KMS-11 (cell line): ENCODE measurements at regions not wholly inside any gene's neighbourhood (a gene's known extent, or its start where the extent isn't known, plus 50 kb on each side); places are given as distances from the start of the nearest gene placed in this dataset.
"Not testable (repeated sequence)": the region's sequence is repeated elsewhere in the genome, so short reads cannot be mapped to it uniquely, and the experiment has no call there.

Experiments used
- H2AFZ ChIP-seq: fragments of 200-600 bp; sonication (generic); 2 replicates; pipeline ENCODE4 v1.6.1; 2016; ENCODE audit warnings: antibody characterized with exemption, mixed run types, low read depth
- H3K27ac ChIP-seq: fragments of 200-600 bp; sonication (generic); 2 replicates; pipeline ENCODE4 v1.6.1; 2016; ENCODE audit warnings: mild to moderate bottlenecking, mixed run types
- H3K27me3 ChIP-seq: fragments of 200-600 bp; sonication (generic); 2 replicates; pipeline ENCODE4 v1.6.1; 2017; ENCODE audit warnings: mild to moderate bottlenecking, low read depth, mixed run types, moderate library complexity; ENCODE audit not compliant: insufficient read depth
- H3K36me3 ChIP-seq: fragments of 200-600 bp; sonication (generic); 2 replicates; pipeline ENCODE4 v1.6.1; 2017; ENCODE audit warnings: mild to moderate bottlenecking, mixed run types; ENCODE audit not compliant: insufficient read depth
- H3K4me1 ChIP-seq: fragments of 200-600 bp; sonication (generic); 2 replicates; pipeline ENCODE4 v1.6.1; 2016; ENCODE audit warnings: mild to moderate bottlenecking, low read depth, mixed run types; ENCODE audit not compliant: poor library complexity, severe bottlenecking
- H3K4me2 ChIP-seq: fragments of 200-600 bp; sonication (generic); 2 replicates; pipeline ENCODE4 v1.7.0; 2016; ENCODE audit warnings: mild to moderate bottlenecking, mixed run types
- H3K4me3 ChIP-seq: fragments of 200-600 bp; sonication (generic); IDR thresholded peaks from 2 replicates; pipeline ENCODE4 v1.6.1; 2017; ENCODE audit warnings: low read depth, low read length, mixed read lengths; ENCODE audit not compliant: insufficient read depth
- H3K79me2 ChIP-seq: fragments of 200-600 bp; sonication (generic); 2 replicates; pipeline ENCODE4 v1.6.1; 2016; ENCODE audit warnings: low read depth, mixed run types; ENCODE audit not compliant: insufficient read depth
- H3K9ac ChIP-seq: fragments of 200-600 bp; sonication (generic); 2 replicates; pipeline ENCODE4 v1.6.1; 2016; ENCODE audit warnings: mild to moderate bottlenecking, mixed run types
- H4K20me1 ChIP-seq: fragments of 200-600 bp; sonication (generic); 2 replicates; pipeline ENCODE4 v1.6.1; 2016; ENCODE audit warnings: mild to moderate bottlenecking, mixed run types; ENCODE audit not compliant: insufficient read depth

- not testable (repeated sequence) for H2AFZ ChIP-seq, H3K36me3 ChIP-seq, H3K27me3 ChIP-seq, H3K27ac ChIP-seq, H3K4me2 ChIP-seq, H3K4me3 ChIP-seq, H3K9ac ChIP-seq, H3K79me2 ChIP-seq, H4K20me1 ChIP-seq, H3K4me1 ChIP-seq
Measured at GRCh38 chr1:120305046-120305445, 109.8 kb upstream of the NBPF8 start.

GRCh38 chr1:120304341-120304740 is 110.5 kb upstream of the NBPF8 start:
- H3K4me2 ChIP-seq, H3K4me3 ChIP-seq, H2AFZ ChIP-seq, H3K4me1 ChIP-seq, H3K27ac ChIP-seq, H3K27me3 ChIP-seq, H4K20me1 ChIP-seq, H3K9ac ChIP-seq, H3K79me2 ChIP-seq, H3K36me3 ChIP-seq: not testable (repeated sequence)

- not testable (repeated sequence) for H3K4me1 ChIP-seq, H3K4me2 ChIP-seq, H3K4me3 ChIP-seq, H3K79me2 ChIP-seq, H3K9ac ChIP-seq, H3K27me3 ChIP-seq, H2AFZ ChIP-seq, H3K36me3 ChIP-seq, H3K27ac ChIP-seq, H4K20me1 ChIP-seq
Measured at GRCh38 chr1:120299433-120300057, 115.3 kb upstream of the NBPF8 start.

- H3K4me3 ChIP-seq, H3K9ac ChIP-seq, H3K4me2 ChIP-seq, H3K27ac ChIP-seq, H4K20me1 ChIP-seq, H3K27me3 ChIP-seq, H2AFZ ChIP-seq, H3K36me3 ChIP-seq, H3K4me1 ChIP-seq, H3K79me2 ChIP-seq: not testable (repeated sequence)
Measured at GRCh38 chr1:120298487-120298886, 116.3 kb upstream of the NBPF8 start.

- H3K27ac ChIP-seq, H2AFZ ChIP-seq, H3K27me3 ChIP-seq, H3K79me2 ChIP-seq, H3K9ac ChIP-seq, H3K36me3 ChIP-seq, H3K4me1 ChIP-seq, H3K4me2 ChIP-seq, H4K20me1 ChIP-seq, H3K4me3 ChIP-seq: not testable (repeated sequence)
Measured at GRCh38 chr1:120297345-120297953, 117.4 kb upstream of the NBPF8 start.

- not testable (repeated sequence) for H3K27ac ChIP-seq, H3K4me2 ChIP-seq, H3K27me3 ChIP-seq, H4K20me1 ChIP-seq, H3K4me3 ChIP-seq, H3K79me2 ChIP-seq, H3K36me3 ChIP-seq, H3K9ac ChIP-seq, H3K4me1 ChIP-seq, H2AFZ ChIP-seq
Measured at GRCh38 chr1:120290105-120290504, 113.8 kb upstream of the SEC22B start.

GRCh38 chr1:120289601-120290074 is 113.3 kb upstream of the SEC22B start:
- H3K27ac ChIP-seq, H3K9ac ChIP-seq, H3K36me3 ChIP-seq, H3K4me3 ChIP-seq, H3K4me1 ChIP-seq, H3K27me3 ChIP-seq, H4K20me1 ChIP-seq, H3K4me2 ChIP-seq, H3K79me2 ChIP-seq, H2AFZ ChIP-seq: not testable (repeated sequence)

- H3K4me3 ChIP-seq, H4K20me1 ChIP-seq, H3K4me1 ChIP-seq: not testable (repeated sequence)
Measured at GRCh38 chr1:120288814-120289600, 112.7 kb upstream of the SEC22B start.

GRCh38 chr1:120288167-120288566 is 111.8 kb upstream of the SEC22B start:
- not testable (repeated sequence) for H3K9ac ChIP-seq, H3K79me2 ChIP-seq, H3K4me3 ChIP-seq, H3K27ac ChIP-seq, H3K36me3 ChIP-seq, H3K4me2 ChIP-seq, H3K4me1 ChIP-seq, H2AFZ ChIP-seq, H3K27me3 ChIP-seq, H4K20me1 ChIP-seq

More at GRCh38 chr1:120288814-120289600, 112.7 kb upstream of the SEC22B start:
- H3K4me2 ChIP-seq, H3K27ac ChIP-seq, H3K79me2 ChIP-seq, H3K27me3 ChIP-seq, H3K9ac ChIP-seq, H3K36me3 ChIP-seq, H2AFZ ChIP-seq: not testable (repeated sequence)

- not testable (repeated sequence) for H4K20me1 ChIP-seq, H3K79me2 ChIP-seq, H3K27ac ChIP-seq, H3K36me3 ChIP-seq, H3K9ac ChIP-seq, H3K4me3 ChIP-seq, H2AFZ ChIP-seq, H3K4me1 ChIP-seq, H3K4me2 ChIP-seq, H3K27me3 ChIP-seq
Measured at GRCh38 chr1:120282744-120283464, 106.6 kb upstream of the SEC22B start.
